BJ (cell line): ENCODE measurements at regions not wholly inside any gene's neighbourhood (a gene's known extent, or its start where the extent isn't known, plus 50 kb on each side); places are given as distances from the start of the nearest gene placed in this dataset.

Source experiments
- CTCF ChIA-PET: fragments of 350-600 bp; formaldehyde crosslinking; extraction: SDS; loops from one replicate; lab custom pipeline; 2021; ENCODE audit warnings: antibody characterized with exemption, inconsistent platforms; lab: Yijun Ruan, JAX
- POLR2A ChIA-PET: fragments of 300-600 bp; sonication (Branson Sonifier 250); formaldehyde crosslinking; extraction: SDS; loops from one replicate; lab custom pipeline; 2021; ENCODE audit warnings: antibody characterized with exemption; lab: Charles Lee
- DNase-seq: peaks from one replicate; pipeline ENCODE4 v3.0.0-alpha.2; 2011; ENCODE audit warnings: low read depth
- H3K27me3 ChIP-seq: 2 replicates; pipeline ENCODE4 v1.6.0; 2011; ENCODE audit warnings: low read length; ENCODE audit not compliant: control insufficient read depth, insufficient read depth
- H3K36me3 ChIP-seq: 2 replicates; pipeline ENCODE4 v1.5.1; 2011; ENCODE audit warnings: low read length; ENCODE audit not compliant: control insufficient read depth, insufficient read depth
- H3K4me3 ChIP-seq: 2 replicates; pipeline ENCODE4 v1.5.1; 2011; ENCODE audit warnings: low read depth, mild to moderate bottlenecking, control low read depth, low read length
- TF ChIP-seq, protein P1 (sequence below): IDR thresholded peaks from 2 replicates; pipeline ENCODE4 v1.5.1; 2011; ENCODE audit warnings: low read depth, mild to moderate bottlenecking, control low read depth, inconsistent platforms, low read length, moderate library complexity; ENCODE audit not compliant: insufficient read depth

DNA sequence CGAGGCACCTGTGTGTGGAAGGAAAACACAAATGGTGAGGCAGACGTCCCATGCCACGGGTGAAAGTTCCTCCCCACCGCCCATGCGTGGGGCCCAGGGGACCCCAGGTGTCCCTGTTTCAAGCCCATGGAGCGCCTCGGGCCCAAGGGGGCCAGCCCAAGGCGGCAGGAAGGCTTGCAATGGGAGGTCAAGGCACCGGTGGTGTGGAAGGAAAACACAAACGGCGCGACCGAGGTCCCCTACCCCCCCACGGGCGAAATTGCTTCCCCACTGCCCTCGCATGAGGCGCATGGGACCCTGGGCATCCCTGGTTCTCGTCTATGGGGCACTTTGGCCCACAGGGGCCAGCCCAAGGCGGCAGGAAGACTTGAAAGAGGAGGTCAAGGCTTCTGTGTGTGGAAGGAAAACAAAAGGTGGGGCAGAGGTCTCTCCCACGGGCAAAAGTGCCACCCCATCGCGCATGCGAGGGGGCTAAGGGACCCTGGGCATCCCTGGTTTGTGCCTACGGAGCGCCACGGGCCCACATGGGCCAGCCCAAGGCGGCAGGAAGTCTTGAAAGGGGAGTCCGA lies 379.4 kb downstream of the ALG10 start:
- no peak for DNase-seq
- CTCF ChIA-PET = no interaction called here

DNA sequence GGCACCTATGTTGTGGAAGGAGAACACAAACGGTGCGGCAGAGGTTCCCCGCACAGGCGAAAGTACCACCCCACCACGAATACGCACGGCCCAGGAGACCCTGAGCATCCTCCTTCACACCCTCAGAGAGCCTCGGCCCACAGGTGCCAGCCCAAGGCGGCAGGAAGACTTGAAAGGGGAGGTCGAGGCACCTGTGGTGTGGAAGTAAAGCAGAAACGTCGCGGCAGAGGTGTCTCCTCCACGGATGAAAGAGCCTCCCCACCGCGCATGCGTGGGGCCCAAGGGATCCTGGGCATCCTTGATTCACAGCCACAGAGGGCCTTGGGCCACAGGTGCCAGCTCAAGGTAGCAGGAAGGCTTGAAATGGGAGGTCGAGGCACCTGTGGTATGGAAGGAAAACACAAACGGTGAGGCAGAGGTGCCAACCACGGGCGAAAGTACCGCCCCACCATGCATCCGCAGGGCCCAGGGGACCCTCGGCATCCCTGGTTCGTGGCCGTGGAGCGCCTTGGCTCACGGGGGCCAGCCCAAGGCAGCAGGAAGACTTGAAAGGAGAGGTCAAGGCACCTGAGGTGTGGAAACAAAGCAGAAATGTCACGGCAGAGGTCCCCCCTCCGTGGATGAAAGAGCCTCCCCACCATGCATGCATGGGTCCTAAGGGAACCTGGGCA lies 380.1 kb downstream of the ALG10 start:
- ChIA-PET POLR2A (no interaction called here), CTCF (no interaction called here)
- Histone ChIP-seq H3K36me3 (no peaks in the 10 kb centered on the region), H3K4me3 (no peak overlapping the region), H3K27me3 (no peaks in the 10 kb centered on the region)
- DNase-seq = no peak
- TF ChIP-seq, protein P1, sequence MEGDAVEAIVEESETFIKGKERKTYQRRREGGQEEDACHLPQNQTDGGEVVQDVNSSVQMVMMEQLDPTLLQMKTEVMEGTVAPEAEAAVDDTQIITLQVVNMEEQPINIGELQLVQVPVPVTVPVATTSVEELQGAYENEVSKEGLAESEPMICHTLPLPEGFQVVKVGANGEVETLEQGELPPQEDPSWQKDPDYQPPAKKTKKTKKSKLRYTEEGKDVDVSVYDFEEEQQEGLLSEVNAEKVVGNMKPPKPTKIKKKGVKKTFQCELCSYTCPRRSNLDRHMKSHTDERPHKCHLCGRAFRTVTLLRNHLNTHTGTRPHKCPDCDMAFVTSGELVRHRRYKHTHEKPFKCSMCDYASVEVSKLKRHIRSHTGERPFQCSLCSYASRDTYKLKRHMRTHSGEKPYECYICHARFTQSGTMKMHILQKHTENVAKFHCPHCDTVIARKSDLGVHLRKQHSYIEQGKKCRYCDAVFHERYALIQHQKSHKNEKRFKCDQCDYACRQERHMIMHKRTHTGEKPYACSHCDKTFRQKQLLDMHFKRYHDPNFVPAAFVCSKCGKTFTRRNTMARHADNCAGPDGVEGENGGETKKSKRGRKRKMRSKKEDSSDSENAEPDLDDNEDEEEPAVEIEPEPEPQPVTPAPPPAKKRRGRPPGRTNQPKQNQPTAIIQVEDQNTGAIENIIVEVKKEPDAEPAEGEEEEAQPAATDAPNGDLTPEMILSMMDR = no peak

More for the DNA sequence above, 379.4 kb downstream of the ALG10 start:
- Histone ChIP-seq H3K36me3 (no peaks in the 10 kb centered on the region), H3K27me3 (no peaks in the 10 kb centered on the region), H3K4me3 (no peak overlapping the region)
- POLR2A ChIA-PET = no interaction called here
- TF ChIP-seq, protein P1 = no peak

DNA sequence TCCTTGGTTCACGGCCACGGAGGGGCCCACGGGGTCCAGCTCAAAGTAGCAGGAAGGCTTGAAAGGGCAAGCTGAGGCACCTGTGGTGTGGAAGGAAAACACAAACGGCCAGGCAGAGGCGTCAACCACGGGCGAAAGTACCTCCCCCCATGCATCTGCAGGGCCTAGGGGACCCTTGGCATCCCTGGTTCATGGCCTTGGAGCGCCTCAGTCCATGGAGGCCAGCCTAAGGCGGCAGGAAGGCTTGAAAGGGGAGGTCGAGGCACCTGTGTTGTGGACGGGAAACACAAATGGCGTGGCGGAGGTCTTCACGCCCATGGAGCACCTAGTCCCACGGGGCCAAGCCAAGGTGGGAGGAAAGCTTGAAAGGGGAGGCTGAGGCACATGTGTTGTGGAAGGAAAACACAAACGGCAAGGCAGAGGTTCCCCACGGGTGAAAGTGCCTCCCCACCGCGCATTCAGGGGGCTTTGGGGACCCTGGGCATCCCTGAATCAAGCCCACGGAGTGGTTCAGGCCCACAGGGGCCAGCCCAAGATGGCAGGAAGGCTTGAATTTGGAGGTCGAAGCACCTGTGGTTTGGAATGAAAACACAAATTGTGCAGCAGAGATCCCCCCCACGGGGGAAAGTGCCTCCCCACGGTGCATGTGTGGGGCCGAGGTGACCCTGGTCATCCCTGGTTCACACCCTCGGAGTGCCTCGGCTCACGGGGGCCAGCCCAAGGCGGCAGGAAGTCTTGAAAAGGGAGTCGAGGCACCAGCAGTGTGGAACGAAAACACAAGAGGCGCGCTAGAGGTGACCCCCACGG lies 380.8 kb downstream of the ALG10 start:
- ChIA-PET POLR2A (no interaction called here), CTCF (no interaction called here)
- no peak overlapping the region for H3K4me3 ChIP-seq
- TF ChIP-seq, protein P1 = no peak
- DNase-seq = no peak
- H3K27me3 ChIP-seq = no peaks in the 10 kb centered on the region
- no peaks in the 10 kb centered on the region for H3K36me3 ChIP-seq

DNA sequence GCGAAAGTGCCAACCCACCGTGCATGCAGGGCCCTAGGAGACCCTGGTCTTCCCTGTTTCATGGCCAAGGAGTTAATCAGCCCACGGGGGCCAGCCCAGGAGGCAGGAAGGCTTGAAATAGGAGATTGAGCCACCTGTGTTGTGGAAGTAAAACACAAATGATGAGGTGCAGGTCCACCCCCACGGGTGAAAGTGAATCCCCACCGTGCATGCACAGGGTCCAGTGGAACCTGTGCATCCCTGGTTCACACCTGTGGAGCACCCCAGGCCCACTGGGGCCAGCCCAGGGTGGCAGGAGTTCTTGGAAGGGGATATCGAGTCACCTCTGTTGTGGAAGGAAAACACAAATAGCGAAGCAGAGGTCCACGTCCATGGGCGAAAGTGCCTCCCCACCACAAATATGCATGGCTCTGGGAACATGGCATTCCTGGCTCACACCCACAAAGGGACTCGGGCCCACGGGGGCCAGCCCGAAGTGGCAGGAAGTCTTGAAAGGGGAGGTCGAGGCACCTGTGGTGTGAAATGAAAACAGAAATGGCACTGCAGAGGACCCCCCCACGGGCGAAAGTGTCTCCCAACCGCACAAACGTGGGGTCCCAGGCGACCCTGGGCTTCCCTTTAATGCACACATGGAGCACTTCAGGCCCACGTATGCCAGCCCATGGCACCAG lies 381.5 kb downstream of the ALG10 start:
- no peak for DNase-seq
- ChIA-PET POLR2A (no interaction called here), CTCF (no interaction called here)
- H3K27me3 ChIP-seq = no peaks in the 10 kb centered on the region
- TF ChIP-seq, protein P1 = no peak
- H3K4me3 ChIP-seq = no peak overlapping the region
- H3K36me3 ChIP-seq = no peaks in the 10 kb centered on the region
